ENCODE measurements at regions not wholly inside any gene's neighbourhood (a gene's known extent, or its start where the extent isn't known, plus 50 kb on each side); places are given as distances from the start of the nearest gene placed in this dataset.
"Not testable (repeated sequence)": the region's sequence is repeated elsewhere in the genome, so short reads cannot be mapped to it uniquely, and the experiment has no call there.

- no peak for DNase-seq (ENCODE audit: low spot score)
Measured at GRCh38 chr19:30276011-30276882, 95.9 kb upstream of the ZNF536 start.

GRCh38 chr19:30276883-30277280 lies 95.3 kb upstream of the ZNF536 start:
- no peak for DNase-seq (ENCODE audit: low spot score)

- no peak for DNase-seq (ENCODE audit: low spot score)
Measured at GRCh38 chr19:30277941-30278881, 94.0 kb upstream of the ZNF536 start.

- DNase-seq (ENCODE audit: low spot score): no peak
Measured at GRCh38 chr19:30278882-30279254, 93.3 kb upstream of the ZNF536 start.

GRCh38 chr19:30280018-30280417 lies 92.2 kb upstream of the ZNF536 start:
- DNase-seq (ENCODE audit: low spot score): no peak

GRCh38 chr19:30281906-30282305 lies 90.3 kb upstream of the ZNF536 start:
- no peak for DNase-seq (ENCODE audit: low spot score)

GRCh38 chr19:30283556-30283955 lies 88.6 kb upstream of the ZNF536 start:
- DNase-seq (ENCODE audit: low spot score): no peak

GRCh38 chr19:30284209-30284608 lies 88.0 kb upstream of the ZNF536 start:
- DNase-seq (ENCODE audit: low spot score): no peak

- no peak for DNase-seq (ENCODE audit: low spot score)
Measured at GRCh38 chr19:30284885-30285284, 87.3 kb upstream of the ZNF536 start.

GRCh38 chr19:30286378-30286777 lies 85.8 kb upstream of the ZNF536 start:
- no peak for DNase-seq (ENCODE audit: low spot score)

GRCh38 chr19:30287259-30287658 lies 84.9 kb upstream of the ZNF536 start:
- DNase-seq (ENCODE audit: low spot score): no peak

- no peak for DNase-seq (ENCODE audit: low spot score)
Measured at GRCh38 chr19:30287973-30288372, 84.2 kb upstream of the ZNF536 start.

- DNase-seq (ENCODE audit: low spot score): no peak
Measured at GRCh38 chr19:30288911-30289310, 83.3 kb upstream of the ZNF536 start.

- DNase-seq (ENCODE audit: low spot score): no peak
Measured at GRCh38 chr19:30289336-30289735, 82.8 kb upstream of the ZNF536 start.

GRCh38 chr19:30290805-30291204 lies 81.4 kb upstream of the ZNF536 start:
- DNase-seq (ENCODE audit: low spot score): not testable (repeated sequence)

GRCh38 chr19:30293051-30293785 lies 79.0 kb upstream of the ZNF536 start:
- no peak for DNase-seq (ENCODE audit: low spot score)

- no peak for DNase-seq (ENCODE audit: low spot score)
Measured at GRCh38 chr19:30297969-30298368, 74.2 kb upstream of the ZNF536 start.

- DNase-seq (ENCODE audit: low spot score): no peak
Measured at GRCh38 chr19:30303131-30303654, 69.0 kb upstream of the ZNF536 start.

GRCh38 chr19:30304540-30304939 lies 67.6 kb upstream of the ZNF536 start:
- no peak for DNase-seq (ENCODE audit: low spot score)

GRCh38 chr19:30305346-30306060 lies 66.7 kb upstream of the ZNF536 start:
- peak; percentile 80 for DNase-seq (ENCODE audit: low spot score)
